ENCODE measurements at regions not wholly inside any gene's neighbourhood (a gene's known extent, or its start where the extent isn't known, plus 50 kb on each side); places are given as distances from the start of the nearest gene placed in this dataset.

DNA sequence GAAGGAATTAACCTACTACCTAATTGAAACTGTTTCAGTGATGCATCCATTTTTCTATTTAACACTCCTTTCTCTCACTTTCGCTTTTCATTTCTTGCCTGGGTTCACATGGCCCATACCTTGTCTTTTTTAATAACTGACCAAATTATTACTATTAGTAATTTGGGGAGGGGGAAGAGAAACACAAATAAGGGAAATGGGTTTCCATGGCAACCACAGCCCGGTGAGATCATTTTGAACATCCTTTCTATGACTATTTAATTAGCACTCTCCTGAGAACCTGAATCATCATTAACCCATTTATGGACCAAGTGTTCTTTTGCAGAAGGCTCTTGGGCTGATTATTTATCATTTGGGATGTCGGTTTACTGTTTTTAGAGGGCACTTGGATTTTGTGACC, 628.2 kb upstream of the SALL1 start:
- H3K4me2 ChIP-seq (ENCODE audit: insufficient read depth, low read length, poor library complexity, severe bottlenecking), result no peak overlapping the region
- H3K14ac ChIP-seq (ENCODE audit: low read length), result no peak overlapping the region
- no peak overlapping the region for H3K23ac ChIP-seq (ENCODE audit: low read depth, low read length, poor library complexity)
- H3K36me3 ChIP-seq (replicated peaks in 1 of 2; ENCODE audit: control insufficient read depth in 2 of 2, insufficient read depth in 2 of 2, low read length in 2 of 2), result no peaks in the 10 kb centered on the region
- no peak overlapping the region for H2BK15ac ChIP-seq (ENCODE audit: low read length)
- H3K9ac ChIP-seq (ENCODE audit: low read depth, low read length, poor library complexity), result no peak overlapping the region
- no peak for DNase-seq (ENCODE audit: low spot score)
- no peak overlapping the region for H3K18ac ChIP-seq (ENCODE audit: low read length)
- no peak overlapping the region for H3K4ac ChIP-seq (ENCODE audit: low read length)
- no peaks in the 10 kb centered on the region for H3K79me1 ChIP-seq (ENCODE audit: low read depth, low read length)
- no peak overlapping the region for H4K91ac ChIP-seq (ENCODE audit: low read depth, low read length, poor library complexity)
- H3K9me3 ChIP-seq (replicated peaks in 1 of 2; ENCODE audit: control insufficient read depth in 2 of 2, insufficient read depth in 1 of 2, low read depth in 1 of 2, low read length in 2 of 2), result peaks cover 0 to 1% of the 10 kb centered on the region in 2 donors
- no peak overlapping the region for H3K27ac ChIP-seq (replicated peaks; ENCODE audit: low read length)
- no peak overlapping the region for H2BK5ac ChIP-seq (ENCODE audit: low read length)
- H3K4me3 ChIP-seq (ENCODE audit: low read length in 2 of 2), result no peak overlapping the region
- WGBS, 2 donors (ENCODE audit: extremely low coverage in 2 of 2, insufficient read length in 2 of 2, insufficient replicate concordance in 1 of 2), result no CpG with 5 or more reads among the region's 3 CpGs
- no peak overlapping the region for H2BK120ac ChIP-seq (ENCODE audit: low read depth, low read length)
- no peak overlapping the region for H2BK12ac ChIP-seq (ENCODE audit: low read length)
- H2AFZ ChIP-seq (ENCODE audit: low read length), result no peak overlapping the region
- H3K27me3 ChIP-seq (ENCODE audit: control insufficient read depth in 3 of 3, insufficient read depth in 3 of 3, low read depth in 1 of 3, low read length in 3 of 3), result peaks cover 0 to 7% (median 0%) of the 10 kb centered on the region in 3 experiments
- no peaks in the 10 kb centered on the region for H3K4me1 ChIP-seq (ENCODE audit: control insufficient read depth in 2 of 2, insufficient read depth in 1 of 2, low read depth in 1 of 2, low read length in 2 of 2)
- no peak overlapping the region for H2AK5ac ChIP-seq (ENCODE audit: low read depth, low read length)
- no peak overlapping the region for H4K8ac ChIP-seq (ENCODE audit: low read depth, low read length)

DNA sequence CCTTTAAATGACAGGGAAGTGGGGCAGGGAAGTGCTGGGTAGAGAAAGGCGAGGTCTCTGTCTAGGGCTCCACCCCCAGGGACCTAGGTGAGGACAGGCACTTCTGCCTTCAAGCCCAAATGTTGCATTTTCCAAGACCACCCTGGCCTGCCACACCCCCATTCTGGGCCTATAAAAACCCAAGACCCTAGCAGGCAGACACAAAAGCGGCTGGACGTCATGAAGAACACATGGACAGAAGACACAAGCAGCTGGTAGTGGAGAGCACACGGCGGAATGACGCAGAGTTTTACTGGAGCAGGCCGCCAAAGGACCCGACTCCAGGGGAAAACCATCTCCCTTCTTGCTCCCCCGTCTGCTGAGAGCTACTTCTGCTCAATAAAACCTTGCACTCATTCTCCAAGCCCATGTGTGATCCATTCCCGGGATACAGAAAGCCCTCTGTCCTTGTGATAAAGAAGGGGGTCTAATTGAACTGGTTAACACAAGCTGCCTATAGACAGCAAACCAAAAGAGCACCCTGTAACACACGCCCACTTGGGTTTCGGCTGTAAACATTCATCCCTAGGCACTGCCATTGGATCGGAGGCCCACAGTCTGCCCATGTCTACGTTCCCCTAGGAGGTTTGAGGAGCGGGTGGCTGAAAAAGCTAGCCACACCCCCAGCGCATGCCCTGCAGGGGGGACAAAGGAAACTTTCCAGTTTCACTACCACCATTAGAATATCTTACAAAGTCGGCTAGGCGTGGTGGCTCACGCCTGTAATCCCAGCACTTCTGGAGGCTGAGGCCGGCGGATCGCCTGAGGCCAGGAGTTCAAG, 622.2 kb upstream of the SALL1 start:
- no peak overlapping the region for H4K91ac ChIP-seq (ENCODE audit: low read depth, low read length, poor library complexity)
- no peaks in the 10 kb centered on the region for H3K9me3 ChIP-seq (replicated peaks in 1 of 2; ENCODE audit: control insufficient read depth in 2 of 2, insufficient read depth in 1 of 2, low read depth in 1 of 2, low read length in 2 of 2)
- H2BK5ac ChIP-seq (ENCODE audit: low read length), result peak overlapping the region; percentile 61
- no peak overlapping the region for H2AK5ac ChIP-seq (ENCODE audit: low read depth, low read length)
- H4K8ac ChIP-seq (ENCODE audit: low read depth, low read length), result no peak overlapping the region
- H3K9ac ChIP-seq (ENCODE audit: low read depth, low read length, poor library complexity), result no peak overlapping the region
- H3K4me1 ChIP-seq (ENCODE audit: control insufficient read depth in 2 of 2, insufficient read depth in 1 of 2, low read depth in 1 of 2, low read length in 2 of 2), result peaks cover 0 to 4% of the 10 kb centered on the region in 2 donors
- H3K4me3 ChIP-seq (ENCODE audit: low read length in 2 of 2), result no peak overlapping the region
- H3K4ac ChIP-seq (ENCODE audit: low read length), result no peak overlapping the region
- H2BK120ac ChIP-seq (ENCODE audit: low read depth, low read length), result no peak overlapping the region
- H2AFZ ChIP-seq (ENCODE audit: low read length), result no peak overlapping the region
- no peak overlapping the region for H3K18ac ChIP-seq (ENCODE audit: low read length)
- H3K4me2 ChIP-seq (ENCODE audit: insufficient read depth, low read length, poor library complexity, severe bottlenecking), result no peak overlapping the region
- no peaks in the 10 kb centered on the region for H3K36me3 ChIP-seq (replicated peaks in 1 of 2; ENCODE audit: control insufficient read depth in 2 of 2, insufficient read depth in 2 of 2, low read length in 2 of 2)
- no peak overlapping the region for H3K23ac ChIP-seq (ENCODE audit: low read depth, low read length, poor library complexity)
- no peak overlapping the region for H3K14ac ChIP-seq (ENCODE audit: low read length)
- H3K79me1 ChIP-seq (ENCODE audit: low read depth, low read length), result no peaks in the 10 kb centered on the region
- WGBS, 2 donors (ENCODE audit: extremely low coverage in 2 of 2, insufficient read length in 2 of 2, insufficient replicate concordance in 1 of 2), result no CpG with 5 or more reads among the region's 22 CpGs
- no peak overlapping the region for H2BK15ac ChIP-seq (ENCODE audit: low read length)
- no peak overlapping the region for H2BK12ac ChIP-seq (ENCODE audit: low read length)
- DNase-seq (ENCODE audit: low spot score), result no peak
- H3K27me3 ChIP-seq (ENCODE audit: control insufficient read depth in 3 of 3, insufficient read depth in 3 of 3, low read depth in 1 of 3, low read length in 3 of 3), result peaks cover 0 to 4% (median 0%) of the 10 kb centered on the region in 3 experiments
- no peak overlapping the region for H3K27ac ChIP-seq (replicated peaks; ENCODE audit: low read length)

DNA sequence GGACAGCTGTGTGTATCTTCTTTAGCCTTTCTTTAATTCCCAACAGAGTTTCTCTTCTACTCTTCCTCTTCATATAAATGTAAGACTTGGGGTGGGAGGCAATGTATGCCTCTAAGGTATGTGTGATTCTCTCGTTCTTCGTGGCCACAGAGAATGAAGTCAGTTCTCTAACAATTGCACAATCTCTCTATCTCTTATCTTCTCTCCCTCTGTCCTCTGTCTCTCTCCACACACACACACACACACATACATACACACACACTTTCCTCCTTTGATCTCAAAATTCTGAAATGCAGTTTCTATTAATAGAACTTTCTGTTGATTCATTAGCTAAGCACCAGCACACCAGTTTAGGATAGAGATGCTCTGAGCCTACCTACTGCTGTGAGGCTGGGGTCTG, 615.7 kb upstream of the SALL1 start:
- Histone ChIP-seq H3K27me3 (ENCODE audit: control insufficient read depth in 3 of 3, insufficient read depth in 3 of 3, low read depth in 1 of 3, low read length in 3 of 3) (no peaks in the 10 kb centered on the region), H3K4me3 (ENCODE audit: low read length in 2 of 2) (no peak overlapping the region), H2AK5ac (ENCODE audit: low read depth, low read length) (no peak overlapping the region), H3K36me3 (replicated peaks in 1 of 2; ENCODE audit: control insufficient read depth in 2 of 2, insufficient read depth in 2 of 2, low read length in 2 of 2) (no peaks in the 10 kb centered on the region), H4K8ac (ENCODE audit: low read depth, low read length) (no peak overlapping the region), H3K27ac (replicated peaks; ENCODE audit: low read length) (no peak overlapping the region), H3K23ac (ENCODE audit: low read depth, low read length, poor library complexity) (no peak overlapping the region), H4K91ac (ENCODE audit: low read depth, low read length, poor library complexity) (no peak overlapping the region), H2BK15ac (ENCODE audit: low read length) (no peak overlapping the region), H3K4ac (ENCODE audit: low read length) (no peak overlapping the region), H2BK5ac (ENCODE audit: low read length) (no peak overlapping the region), H2BK12ac (ENCODE audit: low read length) (no peak overlapping the region), H3K18ac (ENCODE audit: low read length) (no peak overlapping the region), H2AFZ (ENCODE audit: low read length) (no peak overlapping the region), H3K14ac (ENCODE audit: low read length) (no peak overlapping the region), H3K9me3 (replicated peaks in 1 of 2; ENCODE audit: control insufficient read depth in 2 of 2, insufficient read depth in 1 of 2, low read depth in 1 of 2, low read length in 2 of 2) (no peaks in the 10 kb centered on the region), H3K4me1 (ENCODE audit: control insufficient read depth in 2 of 2, insufficient read depth in 1 of 2, low read depth in 1 of 2, low read length in 2 of 2) (peaks cover 6 to 17% of the 10 kb centered on the region in 2 donors), H3K79me1 (ENCODE audit: low read depth, low read length) (no peaks in the 10 kb centered on the region), H3K9ac (ENCODE audit: low read depth, low read length, poor library complexity) (no peak overlapping the region), H3K4me2 (ENCODE audit: insufficient read depth, low read length, poor library complexity, severe bottlenecking) (no peak overlapping the region), H2BK120ac (ENCODE audit: low read depth, low read length) (no peak overlapping the region)
- DNase-seq (ENCODE audit: low spot score), result no peak
- WGBS, 2 donors (ENCODE audit: extremely low coverage in 2 of 2, insufficient read length in 2 of 2, insufficient replicate concordance in 1 of 2), result no CpG with 5 or more reads among the region's 2 CpGs

DNA sequence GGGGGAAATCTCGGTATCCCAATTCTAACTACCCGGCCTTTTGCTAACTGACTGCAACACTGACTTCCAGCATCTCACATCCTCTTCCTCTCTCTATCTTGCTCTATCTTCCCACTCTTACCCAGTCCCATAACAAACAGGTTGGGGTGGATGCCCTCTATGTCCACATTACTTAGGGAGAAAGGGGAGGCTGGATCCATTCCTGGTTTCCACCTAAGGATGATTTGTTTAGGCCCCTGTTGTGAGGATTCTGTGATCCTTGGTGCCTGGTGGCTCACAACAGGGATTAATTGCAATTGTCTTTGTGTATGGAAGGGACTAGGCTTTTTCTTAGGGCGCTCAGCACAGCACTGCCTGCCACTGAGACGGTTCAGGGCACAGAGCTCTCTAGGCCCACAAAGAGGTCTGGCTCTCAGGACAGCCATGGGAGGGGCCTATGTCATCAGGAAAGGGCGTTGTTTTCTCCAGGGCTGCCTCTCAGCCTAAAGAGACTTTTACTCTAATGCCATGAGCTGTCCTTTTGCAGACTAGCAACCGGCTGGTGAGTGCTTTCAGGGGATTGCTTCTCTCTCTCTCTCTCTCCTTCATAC, 612.1 kb upstream of the SALL1 start:
- no peak overlapping the region for H2BK5ac ChIP-seq (ENCODE audit: low read length)
- no CpG with 5 or more reads among the region's 6 CpGs for WGBS, 2 donors (ENCODE audit: extremely low coverage in 2 of 2, insufficient read length in 2 of 2, insufficient replicate concordance in 1 of 2)
- no peak overlapping the region for H4K8ac ChIP-seq (ENCODE audit: low read depth, low read length)
- H3K4me3 ChIP-seq (ENCODE audit: low read length in 2 of 2), result no peak overlapping the region
- H2AFZ ChIP-seq (ENCODE audit: low read length), result peak overlapping the region; percentile 66
- H2AK5ac ChIP-seq (ENCODE audit: low read depth, low read length), result no peak overlapping the region
- no peak overlapping the region for H3K9ac ChIP-seq (ENCODE audit: low read depth, low read length, poor library complexity)
- H3K27me3 ChIP-seq (ENCODE audit: control insufficient read depth in 3 of 3, insufficient read depth in 3 of 3, low read depth in 1 of 3, low read length in 3 of 3), result no peaks in the 10 kb centered on the region
- H4K91ac ChIP-seq (ENCODE audit: low read depth, low read length, poor library complexity), result no peak overlapping the region
- no peak overlapping the region for H2BK15ac ChIP-seq (ENCODE audit: low read length)
- no peaks in the 10 kb centered on the region for H3K36me3 ChIP-seq (replicated peaks in 1 of 2; ENCODE audit: control insufficient read depth in 2 of 2, insufficient read depth in 2 of 2, low read length in 2 of 2)
- H2BK12ac ChIP-seq (ENCODE audit: low read length), result no peak overlapping the region
- H3K4ac ChIP-seq (ENCODE audit: low read length), result no peak overlapping the region
- H3K18ac ChIP-seq (ENCODE audit: low read length), result no peak overlapping the region
- peak; percentile 65 for DNase-seq (ENCODE audit: low spot score)
- no peak overlapping the region for H2BK120ac ChIP-seq (ENCODE audit: low read depth, low read length)
- no peak overlapping the region for H3K4me2 ChIP-seq (ENCODE audit: insufficient read depth, low read length, poor library complexity, severe bottlenecking)
- H3K79me1 ChIP-seq (ENCODE audit: low read depth, low read length), result no peaks in the 10 kb centered on the region
- H3K4me1 ChIP-seq (ENCODE audit: control insufficient read depth in 2 of 2, insufficient read depth in 1 of 2, low read depth in 1 of 2, low read length in 2 of 2), result peaks cover 9 to 23% of the 10 kb centered on the region in 2 donors
- H3K23ac ChIP-seq (ENCODE audit: low read depth, low read length, poor library complexity), result no peak overlapping the region
- H3K14ac ChIP-seq (ENCODE audit: low read length), result no peak overlapping the region
- H3K9me3 ChIP-seq (replicated peaks in 1 of 2; ENCODE audit: control insufficient read depth in 2 of 2, insufficient read depth in 1 of 2, low read depth in 1 of 2, low read length in 2 of 2), result no peaks in the 10 kb centered on the region
- peak overlapping the region; percentile 47 for H3K27ac ChIP-seq (replicated peaks; ENCODE audit: low read length)

Measured in neuronal stem cell (in vitro differentiated cells).